ENCODE measurements at regions not wholly inside any gene's neighbourhood (a gene's known extent, or its start where the extent isn't known, plus 50 kb on each side); places are given as distances from the start of the nearest gene placed in this dataset.
A peak's percentile ranks its signal among the peaks of the same experiment; 100 is the strongest.
"Not testable (repeated sequence)": the region's sequence is repeated elsewhere in the genome, so short reads cannot be mapped to it uniquely, and the experiment has no call there.

DNA sequence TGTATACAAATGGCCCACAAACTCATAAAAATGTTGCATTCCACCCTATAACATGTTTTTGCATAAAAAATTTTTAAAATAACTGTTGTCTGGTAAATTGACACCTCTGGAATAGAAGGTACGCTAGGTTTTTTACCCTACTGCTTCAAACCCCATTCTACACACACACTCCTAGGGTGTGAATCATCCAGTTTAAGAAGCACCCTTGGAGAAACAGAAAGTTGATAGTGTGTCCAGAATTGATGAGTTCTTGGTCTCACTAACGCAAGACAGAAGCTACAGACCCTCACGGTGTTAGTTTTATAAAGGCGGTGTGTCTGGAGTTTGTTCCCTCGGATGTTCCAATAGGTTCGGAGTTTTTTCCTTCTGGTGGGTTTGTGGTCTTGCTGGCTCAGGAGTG is 158.5 kb downstream of the KLRB1 start:
- no peak for DNase-seq (ENCODE audit: low read depth)

DNA sequence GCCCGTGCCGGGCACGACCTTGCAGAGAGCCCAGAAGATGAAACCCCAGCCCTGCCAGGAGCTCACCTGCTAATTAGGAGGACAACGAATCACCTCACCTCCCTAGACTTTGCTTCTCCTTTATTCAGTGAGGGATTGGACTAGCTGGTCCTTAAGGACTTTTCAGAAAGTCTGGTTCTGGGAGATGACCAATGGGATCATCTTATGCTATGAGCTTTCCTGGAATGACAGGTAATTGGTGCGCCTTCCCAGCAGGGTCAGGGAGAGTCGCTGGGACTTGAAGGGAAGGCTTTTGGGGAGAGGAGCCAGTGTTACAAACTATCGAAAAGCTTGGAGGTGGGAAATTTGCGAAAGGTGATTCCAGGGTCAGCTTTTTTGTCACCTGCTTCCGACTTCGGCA is 159.1 kb downstream of the KLRB1 start:
- not testable (repeated sequence) for DNase-seq (ENCODE audit: low read depth)

DNA sequence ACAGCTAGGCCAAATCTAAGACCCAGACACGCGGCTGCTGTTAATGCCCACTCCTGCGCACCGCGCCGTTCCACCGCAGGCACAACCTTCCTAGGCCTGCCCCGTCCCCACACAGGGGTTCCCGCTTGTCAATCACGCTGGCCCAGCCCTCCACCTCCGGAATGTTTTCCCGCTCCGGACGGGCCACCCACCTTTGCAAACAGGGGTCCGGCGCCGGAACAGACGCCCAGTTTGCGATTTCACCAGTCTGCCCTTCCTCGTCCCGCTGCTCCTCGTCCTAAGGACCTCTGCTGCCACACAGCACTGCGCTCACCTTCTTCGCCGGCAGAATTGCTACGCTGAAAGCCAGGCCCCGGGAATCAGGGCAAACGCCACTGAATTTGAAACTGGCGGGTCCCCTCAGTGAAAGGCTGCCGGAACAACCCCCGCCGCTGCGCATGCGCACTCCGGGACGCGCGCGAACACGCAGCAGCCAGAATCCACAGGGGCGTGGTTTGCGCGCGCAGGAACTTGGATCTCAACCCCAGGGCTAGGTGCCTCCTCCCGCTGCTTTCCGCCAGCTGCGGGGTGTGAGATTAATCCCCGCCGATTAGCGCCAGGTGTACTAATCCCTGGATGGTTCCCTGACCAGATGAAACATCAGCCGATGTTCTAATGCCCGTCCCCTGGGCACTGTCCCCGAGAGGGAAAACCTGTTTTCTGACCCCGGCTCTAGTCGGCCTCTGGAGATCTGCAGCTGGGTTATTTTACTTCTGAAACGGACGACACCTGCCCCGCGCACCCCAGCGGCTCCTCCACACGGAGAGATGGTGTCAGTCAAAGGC is 159.7 kb downstream of the KLRB1 start:
- peak; percentile 78 for DNase-seq (ENCODE audit: low read depth)

DNA sequence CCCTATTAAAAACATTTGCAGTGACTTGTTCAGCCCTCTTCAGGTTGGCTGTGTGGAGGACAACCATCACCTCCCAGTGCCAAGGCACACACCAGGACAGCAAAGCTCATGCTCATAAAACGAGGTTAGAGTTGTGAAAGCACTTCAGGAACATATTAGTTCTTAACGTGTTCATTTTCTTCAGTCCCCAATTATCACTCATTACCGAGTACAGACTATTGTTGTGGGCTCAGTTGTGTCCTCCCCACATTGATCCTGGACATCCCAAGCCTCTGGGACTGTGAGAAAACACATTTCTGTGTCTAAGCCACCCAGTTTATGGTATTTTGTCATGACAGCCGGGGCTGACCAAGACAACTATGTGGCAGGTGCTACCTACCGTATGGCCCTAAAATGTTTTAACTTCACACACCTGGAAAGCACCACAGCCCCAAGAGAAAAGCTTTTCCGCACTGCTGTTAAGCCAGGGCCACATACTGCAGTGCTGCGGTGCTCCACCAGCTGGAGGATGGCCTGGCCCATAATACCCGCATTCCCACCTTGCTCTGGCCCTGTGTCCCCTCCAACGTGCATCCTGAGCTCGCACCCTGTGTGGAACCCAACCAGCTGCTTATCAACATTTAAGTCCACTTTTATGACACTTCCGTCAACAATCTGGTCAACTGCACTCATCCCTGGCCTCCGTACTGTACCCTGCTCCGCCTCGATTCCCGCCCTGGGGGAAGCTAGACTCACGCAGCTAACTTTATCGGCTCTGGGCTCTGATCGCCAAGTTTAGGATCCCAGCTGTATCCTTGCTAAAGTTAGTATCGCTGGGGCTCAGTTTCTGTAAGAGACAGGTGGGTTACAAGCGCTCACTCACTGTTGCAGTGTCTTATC is 160.6 kb downstream of the KLRB1 start:
- DNase-seq (ENCODE audit: low read depth), result not testable (repeated sequence)

DNA sequence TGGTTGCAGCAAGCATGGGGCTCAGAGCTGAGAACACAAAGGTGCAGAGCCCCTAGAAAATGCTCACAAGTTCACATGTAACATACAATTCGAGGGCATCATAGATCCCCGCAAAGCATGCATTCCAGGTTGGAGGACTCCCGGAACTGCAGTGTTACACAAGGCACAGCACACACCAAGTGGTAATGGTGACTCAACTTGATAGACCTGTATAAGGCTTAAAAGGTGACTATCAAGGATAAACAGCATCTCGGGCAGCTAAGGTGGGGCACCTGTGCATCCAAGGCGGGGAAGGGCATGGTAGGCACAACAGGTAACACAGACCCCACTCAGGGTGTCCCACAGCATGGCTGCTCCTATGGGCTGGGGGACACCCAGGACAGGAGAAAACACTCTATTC is 167.3 kb downstream of the KLRB1 start:
- not testable (repeated sequence) for DNase-seq (ENCODE audit: low read depth)

DNA sequence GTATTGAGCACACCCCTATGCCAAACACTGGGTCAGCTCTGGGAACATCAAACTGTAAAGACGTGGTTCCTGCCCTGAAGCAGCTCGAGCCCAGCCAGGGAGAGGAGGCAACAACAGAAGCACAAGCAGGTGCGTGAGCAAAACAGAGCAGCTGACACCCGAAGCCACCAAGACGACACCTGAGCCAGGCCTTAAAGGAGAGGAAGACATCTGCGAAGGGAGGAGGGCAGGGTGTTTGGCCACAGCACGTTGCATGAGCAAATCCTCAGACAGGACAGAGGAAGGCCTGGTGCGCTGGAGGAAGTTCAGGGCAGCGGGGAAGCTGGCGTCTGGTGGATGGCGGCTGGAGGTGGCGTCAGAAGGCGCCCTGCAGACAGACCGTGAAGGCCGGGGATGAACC is 172.0 kb downstream of the KLRB1 start:
- not testable (repeated sequence) for DNase-seq (ENCODE audit: low read depth)

DNA sequence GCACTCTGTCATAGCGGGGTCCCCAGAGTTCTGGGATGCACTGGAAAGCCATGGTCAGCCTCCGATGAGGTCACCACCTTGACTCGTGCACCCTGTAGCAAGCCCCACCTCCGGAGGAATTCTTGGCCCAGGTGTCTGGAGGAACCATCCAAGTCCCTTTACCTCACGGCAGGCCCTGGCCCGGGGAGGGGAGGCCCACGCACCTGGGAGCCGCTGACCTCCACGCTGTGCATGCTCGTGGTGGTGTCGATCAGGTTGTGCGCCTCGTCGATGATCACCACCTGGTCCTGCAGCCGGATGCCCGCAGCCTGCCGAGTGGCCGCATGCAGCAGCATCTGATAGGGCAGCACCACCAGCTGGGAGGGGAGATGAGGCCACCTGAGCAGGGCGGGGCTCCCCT is 177.3 kb downstream of the KLRB1 start:
- not testable (repeated sequence) for DNase-seq (ENCODE audit: low read depth)

DNA sequence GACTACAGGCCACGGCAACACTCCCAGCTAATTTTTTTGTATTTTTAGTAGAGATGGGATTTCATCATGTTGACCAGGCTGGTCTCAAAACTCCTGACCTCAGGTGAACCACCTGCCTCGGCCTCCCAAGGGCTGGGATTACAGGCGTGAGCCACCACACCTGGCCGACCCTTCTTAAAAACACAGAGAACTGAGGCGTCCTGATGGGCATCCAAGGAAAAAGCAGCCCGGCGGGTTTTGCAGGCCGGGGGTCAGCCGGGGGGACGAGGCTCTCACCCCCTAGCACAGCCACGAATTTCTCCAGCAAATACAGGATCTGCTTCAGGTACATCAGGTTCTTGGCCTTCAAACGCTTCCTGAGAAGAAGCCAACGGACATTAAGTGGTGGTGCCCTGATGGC is 178.9 kb downstream of the KLRB1 start:
- DNase-seq (ENCODE audit: low read depth), result not testable (repeated sequence)

DNA sequence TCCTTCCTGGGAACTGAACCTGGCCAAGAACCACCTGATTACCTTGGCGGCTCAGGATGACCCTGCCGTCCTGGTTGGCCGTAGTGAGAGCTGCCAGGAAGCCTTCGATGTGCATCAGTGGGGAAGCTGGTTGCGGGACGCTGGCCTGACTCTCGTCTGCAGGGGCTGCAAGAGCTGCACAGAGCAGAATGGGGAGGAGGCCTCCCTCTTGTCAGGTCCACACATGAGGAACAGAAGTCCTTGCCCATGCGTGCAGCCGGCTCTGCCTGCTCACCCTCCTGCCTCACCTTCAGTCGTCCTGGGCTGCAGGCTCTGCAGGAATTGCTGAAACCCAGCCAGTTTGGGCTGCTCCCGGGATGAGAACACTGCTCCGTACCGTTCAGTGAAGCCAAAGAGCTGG is 182.3 kb downstream of the KLRB1 start:
- not testable (repeated sequence) for DNase-seq (ENCODE audit: low read depth)

DNA sequence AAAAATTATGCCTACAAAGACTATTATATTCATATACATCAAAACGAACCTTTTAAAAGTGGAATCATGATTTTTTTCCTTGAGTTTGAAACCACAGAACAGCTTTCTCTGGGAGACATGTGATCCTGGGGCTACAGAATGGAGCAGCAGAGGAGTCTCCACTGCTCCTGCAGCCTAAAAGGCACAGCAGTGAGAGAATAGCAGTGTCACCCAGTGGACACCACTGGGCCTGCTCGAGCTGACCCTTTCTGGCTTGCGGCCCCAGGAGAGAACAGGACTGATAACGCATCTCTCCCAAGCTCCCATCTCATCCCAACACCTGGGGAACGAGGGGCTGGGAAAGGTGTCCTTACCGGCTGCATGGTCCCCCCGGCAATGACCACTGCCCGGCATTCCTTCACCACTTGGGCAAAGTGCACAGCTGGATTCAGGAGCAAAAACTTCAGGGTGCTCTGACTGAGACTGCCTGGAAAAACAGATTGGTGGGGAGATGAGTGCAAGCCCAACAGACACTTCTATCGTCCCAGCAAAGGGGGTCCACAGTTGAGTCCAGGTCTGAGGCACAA is 183.5 kb downstream of the KLRB1 start:
- DNase-seq (ENCODE audit: low read depth), result not testable (repeated sequence)

DNA sequence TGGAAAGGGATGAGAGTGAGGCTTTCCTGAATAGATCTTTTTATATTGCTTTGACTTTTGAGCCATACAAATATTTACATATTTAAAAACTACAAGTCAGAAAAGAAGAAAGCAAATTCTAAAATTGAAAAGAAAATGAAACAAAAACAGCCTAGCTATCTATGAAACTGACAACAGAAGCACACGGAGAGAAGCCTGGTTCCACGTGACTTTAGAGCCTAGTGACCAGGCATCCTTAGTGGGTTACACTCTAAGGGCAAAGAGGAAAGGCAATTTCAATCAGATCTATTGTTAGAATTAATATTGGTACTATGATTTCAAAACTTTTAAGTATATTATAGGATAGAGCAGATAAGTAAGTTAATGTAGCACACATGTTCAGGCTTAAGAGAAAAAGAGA is 185.0 kb downstream of the KLRB1 start:
- not testable (repeated sequence) for DNase-seq (ENCODE audit: low read depth)

DNA sequence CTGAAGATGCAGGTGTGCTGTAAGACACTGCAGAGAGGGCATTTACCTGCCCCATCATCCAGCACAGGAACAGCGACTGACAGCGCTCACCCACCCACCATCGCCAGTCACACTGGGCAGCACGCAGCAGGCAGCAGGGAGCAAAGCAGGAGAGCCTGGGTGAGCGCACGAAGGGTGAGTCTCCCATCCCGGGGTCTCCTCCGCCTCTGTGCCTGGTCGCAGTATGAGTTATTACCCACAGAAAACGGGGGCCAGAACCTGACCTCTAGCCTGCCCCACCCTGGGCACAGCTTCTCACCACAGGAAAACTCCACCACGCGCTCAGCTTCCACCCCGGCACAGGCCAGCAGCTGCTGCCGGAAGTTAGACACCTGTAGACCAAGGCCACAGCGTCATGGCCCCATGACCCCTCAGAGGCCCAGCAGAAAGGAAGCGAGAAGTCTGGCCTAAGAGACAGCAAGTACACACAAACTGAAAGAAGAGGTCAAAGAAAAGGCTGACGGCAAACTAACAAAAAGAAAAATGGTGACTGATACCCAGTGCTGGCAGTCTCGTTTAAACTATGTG is 186.1 kb downstream of the KLRB1 start:
- DNase-seq (ENCODE audit: low read depth), result not testable (repeated sequence)

DNA sequence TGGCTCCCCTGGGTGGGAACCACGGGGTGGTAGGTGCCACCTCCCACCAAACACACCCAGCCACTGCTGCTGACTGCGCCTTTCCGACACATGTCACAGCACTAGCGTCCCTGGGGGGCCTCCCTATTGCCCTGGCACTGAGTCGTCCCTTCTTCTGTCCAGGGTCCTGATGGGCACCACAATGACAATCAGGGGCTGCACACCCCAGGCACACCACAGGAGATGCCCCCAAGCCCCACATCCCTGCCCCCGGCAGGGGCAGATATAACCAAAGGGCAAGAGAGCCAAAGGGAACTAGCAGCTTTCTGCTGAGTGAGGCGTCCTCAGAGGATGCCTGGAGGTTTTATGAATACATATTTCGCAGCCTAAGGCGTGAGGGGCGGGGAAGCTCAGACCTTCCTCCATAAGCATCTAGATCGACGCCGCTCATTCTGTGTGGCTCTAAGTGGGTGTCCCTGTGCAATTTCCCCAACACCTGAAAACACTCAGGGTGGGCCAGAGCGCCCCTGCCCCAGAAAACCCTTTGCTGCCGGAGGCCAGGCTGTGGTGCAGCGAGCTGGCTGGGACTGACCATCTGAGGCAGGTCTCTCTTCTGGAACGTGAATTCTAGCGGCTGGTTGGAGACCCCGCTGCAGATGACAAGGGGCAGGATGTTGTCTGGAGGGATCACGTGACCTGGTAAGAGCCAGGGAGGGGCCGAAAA is 186.7 kb downstream of the KLRB1 start:
- not testable (repeated sequence) for DNase-seq (ENCODE audit: low read depth)

DNA sequence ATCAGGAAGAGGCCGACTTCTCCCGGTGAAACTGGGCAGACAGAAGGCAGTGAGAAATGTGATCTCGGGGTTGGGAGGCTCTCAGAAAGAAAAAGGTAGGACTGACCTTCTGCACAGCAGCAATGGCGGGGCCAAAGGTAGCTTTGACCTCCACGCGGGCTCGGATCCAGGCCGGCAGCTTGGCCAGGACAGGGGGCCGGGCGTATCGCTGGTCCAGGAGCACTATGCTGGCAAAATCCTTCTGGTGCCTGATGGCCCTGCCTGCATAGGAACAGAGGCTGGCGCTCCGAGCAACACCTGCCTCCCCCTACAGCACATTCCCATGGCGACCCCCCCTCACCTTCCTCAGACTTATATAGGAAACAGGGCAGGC is 189.1 kb downstream of the KLRB1 start:
- DNase-seq (ENCODE audit: low read depth), result not testable (repeated sequence)

DNA sequence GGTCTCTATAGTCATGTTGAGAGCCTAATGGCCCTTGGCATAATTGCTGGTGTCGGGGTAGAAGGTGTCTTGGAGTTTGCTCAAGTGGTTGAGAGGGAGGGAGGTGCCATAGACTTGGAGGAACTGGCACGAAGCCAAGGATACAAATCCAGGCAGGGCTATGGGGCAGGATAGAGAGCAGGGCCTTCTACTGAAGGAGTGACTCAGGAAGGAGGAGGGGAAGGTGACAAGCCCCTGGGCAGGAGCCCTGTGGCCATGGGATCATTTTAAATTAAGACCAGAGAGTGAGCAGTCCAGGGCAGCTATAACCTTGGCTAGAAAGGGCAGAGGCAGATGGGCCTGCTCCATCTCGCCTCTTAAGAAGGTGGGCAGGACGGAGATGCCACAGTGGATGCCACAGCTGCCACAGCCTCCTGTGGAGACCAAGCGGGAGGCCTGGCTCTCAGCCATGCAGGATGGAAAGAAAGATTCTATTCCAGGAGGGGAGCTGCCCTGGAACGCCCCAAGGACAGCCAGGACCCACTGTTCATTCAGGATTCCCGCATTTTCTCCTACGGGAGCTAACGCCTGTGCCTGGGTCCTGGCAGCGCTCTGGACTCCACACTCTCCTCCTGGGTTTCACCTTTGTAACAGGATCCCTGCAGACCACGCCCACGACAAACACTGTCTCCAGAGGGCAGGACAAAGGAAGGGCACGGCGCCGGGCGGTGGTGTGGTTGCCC is 189.6 kb downstream of the KLRB1 start:
- DNase-seq (ENCODE audit: low read depth), result not testable (repeated sequence)

DNA sequence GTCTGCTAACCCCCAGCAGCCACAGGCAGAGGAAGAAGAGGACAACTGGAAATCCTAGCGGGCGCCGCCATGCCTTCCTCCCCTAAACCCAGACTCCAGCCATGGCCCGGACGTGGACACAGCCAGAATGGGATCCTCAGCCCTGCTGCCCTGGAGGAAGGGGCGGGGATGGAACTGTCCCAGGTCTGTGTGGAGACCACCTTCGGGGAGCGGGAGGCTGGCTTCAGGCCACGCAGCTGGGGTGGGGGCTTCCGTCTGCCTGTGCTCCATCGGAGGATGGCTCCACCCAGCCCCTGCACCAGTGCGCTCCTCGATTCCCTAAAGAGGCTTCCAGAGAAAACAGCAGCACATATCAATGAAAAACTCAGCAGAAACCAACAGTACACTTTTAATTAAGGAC is 190.4 kb downstream of the KLRB1 start:
- not testable (repeated sequence) for DNase-seq (ENCODE audit: low read depth)

DNA sequence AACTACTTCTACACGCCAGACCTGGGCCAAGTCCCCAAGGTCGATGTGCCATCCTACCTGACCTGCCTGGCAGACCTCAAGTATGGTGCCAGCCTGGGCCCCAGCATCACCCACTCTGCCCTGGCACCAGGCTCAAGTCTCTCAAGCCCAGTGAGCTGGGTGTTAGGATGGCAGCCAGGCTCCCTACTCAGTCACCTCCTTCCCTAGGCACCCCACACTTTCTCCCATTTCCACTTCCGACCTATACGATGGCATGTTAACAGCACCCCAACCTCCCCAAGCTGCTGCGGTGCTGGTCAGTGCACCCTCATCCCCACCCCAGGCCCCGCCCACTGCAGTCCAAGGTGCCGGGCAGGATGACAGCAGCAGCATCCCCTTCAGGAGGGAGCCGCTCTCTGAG is 191.4 kb downstream of the KLRB1 start:
- not testable (repeated sequence) for DNase-seq (ENCODE audit: low read depth)

DNA sequence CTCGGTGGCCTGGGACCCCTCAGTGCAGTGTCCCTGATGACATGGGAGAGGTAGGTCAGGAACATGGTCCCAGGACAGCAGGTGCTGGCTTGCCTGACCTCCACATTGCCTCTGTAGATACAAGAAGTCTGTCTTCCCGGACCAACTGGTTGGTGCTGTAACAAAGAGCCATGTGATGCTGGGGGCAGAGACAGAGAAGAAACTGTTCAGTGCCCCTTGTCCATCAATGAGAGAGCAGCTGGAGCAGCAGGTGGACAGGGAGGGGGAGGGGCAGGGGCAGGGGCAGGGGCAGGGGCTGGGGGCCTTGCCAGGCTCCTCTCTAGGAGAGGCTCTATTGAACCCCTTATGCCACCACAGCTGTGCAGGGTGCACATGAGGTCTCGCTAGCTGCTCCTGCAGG is 191.8 kb downstream of the KLRB1 start:
- DNase-seq (ENCODE audit: low read depth), result not testable (repeated sequence)

DNA sequence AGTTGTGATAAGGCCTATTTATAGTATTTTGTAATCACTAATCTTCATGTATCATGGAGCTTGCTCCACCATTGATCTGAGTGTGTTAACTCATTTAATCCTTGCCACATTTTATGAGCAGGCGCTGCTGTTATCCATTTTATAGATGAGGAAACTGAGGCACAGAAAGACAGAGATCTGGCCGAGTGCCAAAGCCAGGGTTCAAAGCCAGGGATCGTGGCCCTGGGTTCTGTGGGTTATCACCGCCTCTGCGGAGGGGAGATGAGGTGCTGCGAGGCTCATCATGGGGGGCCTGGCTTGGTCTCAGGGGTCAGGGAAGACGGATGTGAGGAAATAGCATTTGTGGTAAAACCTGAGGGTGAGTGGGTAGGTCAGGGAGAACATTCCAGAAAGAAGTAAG is 193.9 kb downstream of the KLRB1 start:
- not testable (repeated sequence) for DNase-seq (ENCODE audit: low read depth)

DNA sequence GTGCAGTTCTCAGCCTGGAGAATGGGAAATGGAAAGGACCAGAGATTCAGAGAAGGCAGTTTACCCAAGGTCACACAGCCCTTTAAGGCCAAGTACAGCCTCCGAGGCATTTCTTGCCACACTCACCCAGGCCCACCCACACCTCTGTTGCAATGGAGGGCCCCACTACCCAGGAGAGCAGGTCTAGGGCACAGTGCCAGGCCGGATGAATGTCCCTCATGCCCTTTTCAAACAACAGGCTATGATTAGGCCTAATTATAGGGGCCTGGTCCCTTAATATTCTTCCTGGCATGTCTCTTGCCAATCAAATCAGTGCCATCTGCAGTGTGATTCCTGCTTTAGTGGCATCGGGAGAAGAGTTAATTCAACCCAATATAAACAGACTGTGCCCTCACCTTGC is 195.3 kb downstream of the KLRB1 start:
- not testable (repeated sequence) for DNase-seq (ENCODE audit: low read depth)

Data from fibroblast of gingiva (primary cell).